Esophagus squamous epithelium (tissue), 4 donors: ENCODE measurements at regions not wholly inside any gene's neighbourhood (a gene's known extent, or its start where the extent isn't known, plus 50 kb on each side); places are given as distances from the start of the nearest gene placed in this dataset.

ENCODE experiments used
- CTCF ChIP-seq, 6 experiments: fragments of 450-650 bp in 4 of 6; fragments of 200-600 bp in 2 of 6; sonication (generic) in 2 of 6; IDR thresholded peaks; one replicate each; pipeline ENCODE4 v1.5.1; 2016 to 2019; ENCODE audit warnings: antibody characterized with exemption in 6 of 6, mild to moderate bottlenecking in 4 of 6, moderate library complexity in 4 of 6
- POLR2A ChIP-seq, 4 donors: fragments of 450-650 bp; IDR thresholded peaks; one replicate each; pipeline ENCODE4 v1.6.1; 2017; ENCODE audit warnings: antibody characterized with exemption in 4 of 4, mild to moderate bottlenecking in 4 of 4, moderate library complexity in 3 of 4

- TF ChIP-seq CTCF (IDR thresholded peaks at IDR 0.05): peak; percentile 95 to 97 (median 96)
- TF ChIP-seq POLR2A (IDR thresholded peaks at IDR 0.05): no peak
Observed at GRCh38 chr15:66851311-66852063, 149.5 kb downstream of the SMAD6 start.
